Neural cell (in vitro differentiated cells): ENCODE measurements at regions not wholly inside any gene's neighbourhood (a gene's known extent, or its start where the extent isn't known, plus 50 kb on each side); places are given as distances from the start of the nearest gene placed in this dataset.

Experiments used
- EP300 ChIP-seq: fragments of 450-650 bp; conservative IDR thresholded peaks from 2 replicates; pipeline ENCODE4 v1.6.1; 2014; ENCODE audit warnings: antibody characterized with exemption, mild to moderate bottlenecking, moderate library complexity; ENCODE audit not compliant: poor library complexity, severe bottlenecking
- EZH2 ChIP-seq: fragments of 200-600, 300-800 bp; shearing (Covaris generic), sonication (generic); IDR thresholded peaks from 2 replicates; pipeline ENCODE4 v1.6.1; 2014; ENCODE audit warnings: antibody characterized with exemption, low read length, borderline replicate concordance, mild to moderate bottlenecking; ENCODE audit not compliant: insufficient read depth, poor library complexity, severe bottlenecking
- MXI1 ChIP-seq: fragments of 450-650 bp; conservative IDR thresholded peaks from 2 replicates; pipeline ENCODE4 v1.6.1; 2014; ENCODE audit warnings: antibody characterized with exemption, mild to moderate bottlenecking; ENCODE audit not compliant: poor library complexity, severe bottlenecking
- POLR2AphosphoS5 ChIP-seq: IDR thresholded peaks from 2 replicates; pipeline ENCODE4 v1.6.1; 2012
- RAD21 ChIP-seq: fragments of 450-650 bp; conservative IDR thresholded peaks from 2 replicates; pipeline ENCODE4 v1.6.1; 2014; ENCODE audit warnings: antibody characterized with exemption, mild to moderate bottlenecking, moderate library complexity
- SMC3 ChIP-seq: fragments of 450-650 bp; conservative IDR thresholded peaks from 2 replicates; pipeline ENCODE4 v1.6.1; 2014; ENCODE audit warnings: antibody characterized with exemption, mild to moderate bottlenecking, moderate library complexity; ENCODE audit not compliant: poor library complexity
- TAF1 ChIP-seq: IDR thresholded peaks from 2 replicates; pipeline ENCODE4 v1.6.1; 2012; ENCODE audit warnings: low read depth
- TF ChIP-seq, protein P1 (sequence below): fragments of 450-650 bp; IDR thresholded peaks from 2 replicates; pipeline ENCODE4 v1.5.1; 2014; ENCODE audit warnings: antibody characterized with exemption, mild to moderate bottlenecking, moderate library complexity; ENCODE audit not compliant: poor library complexity, severe bottlenecking
- TF ChIP-seq, protein P2 (sequence below): IDR thresholded peaks from 2 replicates; pipeline ENCODE4 v1.6.1; 2012; ENCODE audit warnings: borderline replicate concordance

DNA sequence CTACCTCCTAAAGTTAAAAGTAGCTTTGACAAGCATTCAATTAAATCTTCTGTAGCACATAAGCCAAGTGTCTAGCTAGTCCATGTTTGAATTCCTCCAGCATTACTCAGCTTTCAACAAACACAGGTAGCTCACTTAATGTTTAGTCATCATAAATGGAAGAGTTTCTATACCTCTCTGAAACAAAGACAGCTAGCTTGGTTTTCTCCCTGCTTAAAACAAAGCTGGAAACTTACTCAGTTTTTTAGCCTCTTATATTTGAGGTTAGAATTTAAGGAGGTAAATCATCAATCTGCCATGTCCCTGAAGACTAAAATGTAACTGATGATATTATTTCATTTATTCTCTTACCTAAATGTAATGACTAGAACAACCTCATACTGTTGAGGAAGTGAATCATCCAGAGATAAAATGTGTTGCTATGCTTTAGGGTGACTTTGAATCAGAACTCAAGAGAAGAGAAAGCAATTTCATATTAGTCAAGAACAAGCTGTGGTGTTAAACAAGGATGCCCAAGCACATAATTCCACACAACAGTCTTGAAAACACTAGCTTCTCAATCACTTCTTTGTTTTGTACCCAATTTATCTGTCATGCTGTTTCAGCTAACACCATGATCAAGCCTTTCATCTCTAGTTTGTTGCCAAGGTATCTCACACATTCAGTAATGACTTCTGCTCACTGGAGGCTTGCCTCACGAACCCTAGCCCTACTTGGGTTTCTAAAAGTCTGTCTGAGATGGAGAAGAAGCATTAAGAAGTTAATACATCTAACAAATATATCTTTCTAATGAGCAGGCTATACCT lies 251.9 kb downstream of the EPM2A start:
- TF ChIP-seq POLR2AphosphoS5, result no peak
- TF ChIP-seq, protein P1, sequence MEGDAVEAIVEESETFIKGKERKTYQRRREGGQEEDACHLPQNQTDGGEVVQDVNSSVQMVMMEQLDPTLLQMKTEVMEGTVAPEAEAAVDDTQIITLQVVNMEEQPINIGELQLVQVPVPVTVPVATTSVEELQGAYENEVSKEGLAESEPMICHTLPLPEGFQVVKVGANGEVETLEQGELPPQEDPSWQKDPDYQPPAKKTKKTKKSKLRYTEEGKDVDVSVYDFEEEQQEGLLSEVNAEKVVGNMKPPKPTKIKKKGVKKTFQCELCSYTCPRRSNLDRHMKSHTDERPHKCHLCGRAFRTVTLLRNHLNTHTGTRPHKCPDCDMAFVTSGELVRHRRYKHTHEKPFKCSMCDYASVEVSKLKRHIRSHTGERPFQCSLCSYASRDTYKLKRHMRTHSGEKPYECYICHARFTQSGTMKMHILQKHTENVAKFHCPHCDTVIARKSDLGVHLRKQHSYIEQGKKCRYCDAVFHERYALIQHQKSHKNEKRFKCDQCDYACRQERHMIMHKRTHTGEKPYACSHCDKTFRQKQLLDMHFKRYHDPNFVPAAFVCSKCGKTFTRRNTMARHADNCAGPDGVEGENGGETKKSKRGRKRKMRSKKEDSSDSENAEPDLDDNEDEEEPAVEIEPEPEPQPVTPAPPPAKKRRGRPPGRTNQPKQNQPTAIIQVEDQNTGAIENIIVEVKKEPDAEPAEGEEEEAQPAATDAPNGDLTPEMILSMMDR, result no peak
- no peak for TF ChIP-seq EZH2
- no peak for TF ChIP-seq EP300
- TF ChIP-seq TAF1, result no peak
- no peak for TF ChIP-seq RAD21
- TF ChIP-seq, protein P2, sequence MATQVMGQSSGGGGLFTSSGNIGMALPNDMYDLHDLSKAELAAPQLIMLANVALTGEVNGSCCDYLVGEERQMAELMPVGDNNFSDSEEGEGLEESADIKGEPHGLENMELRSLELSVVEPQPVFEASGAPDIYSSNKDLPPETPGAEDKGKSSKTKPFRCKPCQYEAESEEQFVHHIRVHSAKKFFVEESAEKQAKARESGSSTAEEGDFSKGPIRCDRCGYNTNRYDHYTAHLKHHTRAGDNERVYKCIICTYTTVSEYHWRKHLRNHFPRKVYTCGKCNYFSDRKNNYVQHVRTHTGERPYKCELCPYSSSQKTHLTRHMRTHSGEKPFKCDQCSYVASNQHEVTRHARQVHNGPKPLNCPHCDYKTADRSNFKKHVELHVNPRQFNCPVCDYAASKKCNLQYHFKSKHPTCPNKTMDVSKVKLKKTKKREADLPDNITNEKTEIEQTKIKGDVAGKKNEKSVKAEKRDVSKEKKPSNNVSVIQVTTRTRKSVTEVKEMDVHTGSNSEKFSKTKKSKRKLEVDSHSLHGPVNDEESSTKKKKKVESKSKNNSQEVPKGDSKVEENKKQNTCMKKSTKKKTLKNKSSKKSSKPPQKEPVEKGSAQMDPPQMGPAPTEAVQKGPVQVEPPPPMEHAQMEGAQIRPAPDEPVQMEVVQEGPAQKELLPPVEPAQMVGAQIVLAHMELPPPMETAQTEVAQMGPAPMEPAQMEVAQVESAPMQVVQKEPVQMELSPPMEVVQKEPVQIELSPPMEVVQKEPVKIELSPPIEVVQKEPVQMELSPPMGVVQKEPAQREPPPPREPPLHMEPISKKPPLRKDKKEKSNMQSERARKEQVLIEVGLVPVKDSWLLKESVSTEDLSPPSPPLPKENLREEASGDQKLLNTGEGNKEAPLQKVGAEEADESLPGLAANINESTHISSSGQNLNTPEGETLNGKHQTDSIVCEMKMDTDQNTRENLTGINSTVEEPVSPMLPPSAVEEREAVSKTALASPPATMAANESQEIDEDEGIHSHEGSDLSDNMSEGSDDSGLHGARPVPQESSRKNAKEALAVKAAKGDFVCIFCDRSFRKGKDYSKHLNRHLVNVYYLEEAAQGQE, result no peak
- TF ChIP-seq MXI1, result no peak
- no peak for TF ChIP-seq SMC3
